DMS53 (cell line): ENCODE measurements at regions not wholly inside any gene's neighbourhood (a gene's known extent, or its start where the extent isn't known, plus 50 kb on each side); places are given as distances from the start of the nearest gene placed in this dataset.
"Not testable (repeated sequence)": the region's sequence is repeated elsewhere in the genome, so short reads cannot be mapped to it uniquely, and the experiment has no call there.

Source experiments
- DNase-seq: peaks from one replicate; lab custom pipeline; 2025; lab: John Stamatoyannopoulos, UW

- DNase-seq = no peak
Measured at GRCh38 chr7:26955516-26955915, 91.1 kb upstream of the SKAP2 start.

GRCh38 chr7:26954951-26955350, 90.6 kb upstream of the SKAP2 start:
- no peak for DNase-seq

- no peak for DNase-seq
Measured at GRCh38 chr7:26951407-26951950, 87.1 kb upstream of the SKAP2 start.

GRCh38 chr7:26950889-26951288, 86.5 kb upstream of the SKAP2 start:
- no peak for DNase-seq

GRCh38 chr7:26949319-26949718, 84.9 kb upstream of the SKAP2 start:
- DNase-seq = no peak

GRCh38 chr7:26948617-26949118, 84.3 kb upstream of the SKAP2 start:
- DNase-seq = no peak

- peak; percentile 67 for DNase-seq
Measured at GRCh38 chr7:26944501-26945358, 80.3 kb upstream of the SKAP2 start.

GRCh38 chr7:26937939-26938623, 73.7 kb upstream of the SKAP2 start:
- peak; percentile 62 for DNase-seq

GRCh38 chr7:26937306-26937705, 72.9 kb upstream of the SKAP2 start:
- no peak for DNase-seq

- not testable (repeated sequence) for DNase-seq
Measured at GRCh38 chr7:26932616-26933015, 68.2 kb upstream of the SKAP2 start.

- no peak for DNase-seq
Measured at GRCh38 chr7:26930845-26931244, 66.5 kb upstream of the SKAP2 start.

GRCh38 chr7:26930201-26930600, 65.8 kb upstream of the SKAP2 start:
- no peak for DNase-seq

- DNase-seq = no peak
Measured at GRCh38 chr7:26928703-26929347, 64.4 kb upstream of the SKAP2 start.

GRCh38 chr7:26925768-26926167, 61.4 kb upstream of the SKAP2 start:
- no peak for DNase-seq

- DNase-seq = no peak
Measured at GRCh38 chr7:26924149-26924767, 59.9 kb upstream of the SKAP2 start.

GRCh38 chr7:26919906-26920493, 55.6 kb upstream of the SKAP2 start:
- no peak for DNase-seq

GRCh38 chr7:26918241-26918640, 53.9 kb upstream of the SKAP2 start:
- no peak for DNase-seq

- no peak for DNase-seq
Measured at GRCh38 chr7:26916779-26917320, 52.5 kb upstream of the SKAP2 start.

GRCh38 chr7:26916336-26916735, 51.9 kb upstream of the SKAP2 start:
- no peak for DNase-seq
